SU-DHL-6 (cell line): ENCODE measurements at regions not wholly inside any gene's neighbourhood (a gene's known extent, or its start where the extent isn't known, plus 50 kb on each side); places are given as distances from the start of the nearest gene placed in this dataset.

Source experiments
- H2AFZ ChIP-seq: fragments of 200-600 bp; sonication (generic); 2 replicates; pipeline ENCODE4 v1.6.1; 2014; ENCODE audit warnings: low read depth, mild to moderate bottlenecking, moderate library complexity, mixed read lengths, antibody characterized with exemption, low read length; ENCODE audit not compliant: severe bottlenecking
- H3F3A ChIP-seq: fragments of 200-600 bp; shearing (Covaris generic); 2 replicates; pipeline ENCODE4 v1.6.0; 2016; ENCODE audit warnings: antibody characterized with exemption, mild to moderate bottlenecking; ENCODE audit not compliant: insufficient read depth
- H3K27ac ChIP-seq: fragments of 200-600 bp; sonication (generic); 2 replicates; pipeline ENCODE4 v1.5.1; 2016; ENCODE audit warnings: low read depth, mild to moderate bottlenecking, low read length, moderate library complexity, mixed read lengths
- H3K27me3 ChIP-seq: fragments of 200-600 bp; sonication (generic), shearing (Covaris generic); 2 replicates; pipeline ENCODE4 v1.6.0; 2014; ENCODE audit warnings: mild to moderate bottlenecking, low read length
- H3K36me3 ChIP-seq: fragments of 200-600 bp; sonication (generic); 2 replicates; pipeline ENCODE4 v1.6.1; 2014; ENCODE audit warnings: mild to moderate bottlenecking, low read length, mixed read lengths
- H3K4me2 ChIP-seq: fragments of 300-600, 200-600 bp; shearing (Covaris generic), sonication (generic); 2 replicates; pipeline ENCODE4 v1.6.0; 2014; ENCODE audit warnings: low read length, low read depth, mild to moderate bottlenecking; ENCODE audit not compliant: poor library complexity, severe bottlenecking
- H3K4me3 ChIP-seq: fragments of 200-600 bp; sonication (generic); 2 replicates; pipeline ENCODE4 v1.5.1; 2014; ENCODE audit warnings: antibody characterized with exemption, low read length, mild to moderate bottlenecking, mixed read lengths; ENCODE audit not compliant: insufficient read depth, poor library complexity, severe bottlenecking
- H3K79me2 ChIP-seq: fragments of 200-600 bp; sonication (generic); 2 replicates; pipeline ENCODE4 v1.6.1; 2014; ENCODE audit warnings: mild to moderate bottlenecking, low read length, moderate library complexity; ENCODE audit not compliant: insufficient read depth
- H3K9ac ChIP-seq: fragments of 200-600 bp; sonication (generic); 2 replicates; pipeline ENCODE4 v1.7.0; 2014; ENCODE audit warnings: mild to moderate bottlenecking, low read length
- H3K9me2 ChIP-seq: fragments of 200-600 bp; sonication (generic); replicated peaks from 2 replicates; pipeline ENCODE4 v1.6.1; 2014; ENCODE audit warnings: low read length; ENCODE audit not compliant: insufficient read depth
- H3K9me3 ChIP-seq: fragments of 200-600 bp; sonication (generic); 2 replicates; pipeline ENCODE4 v1.6.1; 2014; ENCODE audit warnings: low read length, mixed read lengths; ENCODE audit not compliant: insufficient read depth
- H4K20me1 ChIP-seq: fragments of 200-600 bp; sonication (generic); 2 replicates; pipeline ENCODE4 v1.6.1; 2014; ENCODE audit warnings: low read depth, mild to moderate bottlenecking, antibody characterized with exemption, low read length, moderate library complexity, mixed read lengths
- CTCF ChIP-seq: fragments of 200-600 bp; sonication (generic); IDR thresholded peaks from one replicate; pipeline ENCODE4 v1.5.1; 2017; ENCODE audit warnings: antibody characterized with exemption, mild to moderate bottlenecking, low read length, moderate library complexity; ENCODE audit not compliant: insufficient read depth, poor library complexity, severe bottlenecking
- EZH2phosphoT487 ChIP-seq: fragments of 200-600 bp; sonication (generic), shearing (Covaris generic); conservative IDR thresholded peaks from 2 replicates; pipeline ENCODE4 v1.6.1; 2018; ENCODE audit warnings: mild to moderate bottlenecking, antibody characterized with exemption, low read length, moderate library complexity, mixed read lengths

- Histone ChIP-seq H3K9me2 (no peaks in the 10 kb centered on the region), H3K9ac (peak overlapping the region; percentile 52), H3K27me3 (no peaks in the 10 kb centered on the region), H3K36me3 (no peaks in the 10 kb centered on the region), H3K79me2 (no peaks in the 10 kb centered on the region), H3K4me2 (peak overlapping the region; percentile 81), H3K4me3 (peak overlapping the region; percentile 30), H3F3A (peaks cover 34% of the 10 kb centered on the region), H4K20me1 (no peaks in the 10 kb centered on the region), H2AFZ (no peak overlapping the region), H3K27ac (peak overlapping the region; percentile 98), H3K9me3 (no peaks in the 10 kb centered on the region)
- TF ChIP-seq CTCF (no peak), EZH2phosphoT487 (no peak)
These were observed 222.4 kb upstream of the TLE3 start for GRCh38 chr15:70320077-70320476.

GRCh38 chr15:70319466-70319865 is 221.7 kb upstream of the TLE3 start:
- H3K27ac ChIP-seq: peak overlapping the region; percentile 98

GRCh38 chr15:70318594-70319465 is 221.1 kb upstream of the TLE3 start:
- Histone ChIP-seq H3K9ac (peak overlapping the region; percentile 66), H3K27me3 (no peaks in the 10 kb centered on the region), H4K20me1 (no peaks in the 10 kb centered on the region), H3K4me3 (peak overlapping the region; percentile 15), H3K9me2 (no peaks in the 10 kb centered on the region), H3K9me3 (no peaks in the 10 kb centered on the region), H2AFZ (peak overlapping the region; percentile 65), H3K4me2 (peak overlapping the region; percentile 81), H3F3A (peaks cover 34% of the 10 kb centered on the region), H3K36me3 (no peaks in the 10 kb centered on the region), H3K79me2 (no peaks in the 10 kb centered on the region), H3K27ac (peak overlapping the region; percentile 98)
- no peak for TF ChIP-seq EZH2phosphoT487
- TF ChIP-seq CTCF: no peak

More at GRCh38 chr15:70319466-70319865, 221.7 kb upstream of the TLE3 start:
- peak overlapping the region; percentile 66 for H3K9ac ChIP-seq
- TF ChIP-seq EZH2phosphoT487 (no peak), CTCF (no peak)
- H4K20me1 ChIP-seq: no peaks in the 10 kb centered on the region
- H3K36me3 ChIP-seq: no peaks in the 10 kb centered on the region
- H3K79me2 ChIP-seq: no peaks in the 10 kb centered on the region
- peak overlapping the region; percentile 30 for H3K4me3 ChIP-seq
- peak overlapping the region; percentile 81 for H3K4me2 ChIP-seq
- H3K27me3 ChIP-seq: no peaks in the 10 kb centered on the region
- no peaks in the 10 kb centered on the region for H3K9me2 ChIP-seq
- H2AFZ ChIP-seq: no peak overlapping the region
- no peaks in the 10 kb centered on the region for H3K9me3 ChIP-seq
- peaks cover 34% of the 10 kb centered on the region for H3F3A ChIP-seq
